Progenitor cell of endocrine pancreas (in vitro differentiated cells): ENCODE measurements at regions not wholly inside any gene's neighbourhood (a gene's known extent, or its start where the extent isn't known, plus 50 kb on each side); places are given as distances from the start of the nearest gene placed in this dataset.

Experiments used
- DNase-seq: peaks from one replicate; pipeline ENCODE4 v3.0.0; 2021; ENCODE audit warnings: low spot score; ENCODE audit not compliant: unreplicated experiment
- H3K27ac Mint-ChIP-seq: 2 replicates; pipeline ENCODE4 v1.8.0; 2021; ENCODE audit warnings: mild to moderate bottlenecking, moderate library complexity, mixed read lengths
- H3K27me3 Mint-ChIP-seq: 2 replicates; pipeline ENCODE4 v1.8.0; 2021; ENCODE audit warnings: mixed read lengths
- H3K36me3 Mint-ChIP-seq: 2 replicates; pipeline ENCODE4 v1.8.0; 2022; ENCODE audit warnings: mixed read lengths; ENCODE audit not compliant: insufficient read depth
- H3K4me1 Mint-ChIP-seq: 2 replicates; pipeline ENCODE4 v1.8.0; 2021; ENCODE audit warnings: low read depth, mixed read lengths
- H3K4me3 Mint-ChIP-seq: 2 replicates; pipeline ENCODE4 v1.8.0; 2021; ENCODE audit warnings: low read depth, mild to moderate bottlenecking, moderate library complexity, mixed read lengths
- H3K9me3 Mint-ChIP-seq: 2 replicates; pipeline ENCODE4 v1.8.0; 2021; ENCODE audit warnings: low read depth, mixed read lengths
- CTCF ChIP-seq: fragments of 200-600 bp; sonication (generic); IDR thresholded peaks from one replicate; pipeline ENCODE4 v1.5.0; 2021; ENCODE audit warnings: antibody characterized with exemption, mild to moderate bottlenecking; ENCODE audit not compliant: unreplicated experiment

DNA sequence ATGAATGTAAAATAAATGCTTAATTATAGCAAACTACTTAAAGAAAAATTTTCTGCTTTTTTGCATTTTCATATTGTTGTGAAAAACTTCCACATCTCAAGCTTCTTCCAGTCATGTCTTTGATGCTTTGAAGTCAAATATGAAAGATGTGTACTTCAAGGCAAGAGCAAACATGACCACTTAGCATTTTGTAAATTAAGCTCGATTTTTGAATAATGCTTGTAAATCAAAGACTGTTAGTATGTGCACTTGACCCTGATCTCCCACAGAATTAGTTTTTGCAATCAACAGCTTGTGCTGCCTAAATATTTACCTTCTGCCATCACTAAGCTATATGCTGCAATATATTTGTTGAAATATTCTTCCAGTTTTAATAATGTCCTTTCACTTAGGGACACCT, 486.1 kb upstream of the ID2 start:
- no peak for TF ChIP-seq CTCF
- H3K27me3 Mint-ChIP-seq, result peaks cover 12% of the 10 kb centered on the region
- H3K36me3 Mint-ChIP-seq, result no peaks in the 10 kb centered on the region
- peaks cover 16% of the 10 kb centered on the region for H3K4me1 Mint-ChIP-seq
- DNase-seq, result no peak
- H3K4me3 Mint-ChIP-seq, result no peak overlapping the region
- no peaks in the 10 kb centered on the region for H3K9me3 Mint-ChIP-seq
- H3K27ac Mint-ChIP-seq, result no peak overlapping the region

- no peak for TF ChIP-seq CTCF
- H3K27me3 Mint-ChIP-seq, result peaks cover 17% of the 10 kb centered on the region
- H3K4me1 Mint-ChIP-seq, result peaks cover 16% of the 10 kb centered on the region
- no peak for DNase-seq
- no peak overlapping the region for H3K27ac Mint-ChIP-seq
- no peak overlapping the region for H3K4me3 Mint-ChIP-seq
- no peaks in the 10 kb centered on the region for H3K9me3 Mint-ChIP-seq
- H3K36me3 Mint-ChIP-seq, result no peaks in the 10 kb centered on the region
Observed at GRCh38 chr2:8196316-8196715, 485.5 kb upstream of the ID2 start.

DNA sequence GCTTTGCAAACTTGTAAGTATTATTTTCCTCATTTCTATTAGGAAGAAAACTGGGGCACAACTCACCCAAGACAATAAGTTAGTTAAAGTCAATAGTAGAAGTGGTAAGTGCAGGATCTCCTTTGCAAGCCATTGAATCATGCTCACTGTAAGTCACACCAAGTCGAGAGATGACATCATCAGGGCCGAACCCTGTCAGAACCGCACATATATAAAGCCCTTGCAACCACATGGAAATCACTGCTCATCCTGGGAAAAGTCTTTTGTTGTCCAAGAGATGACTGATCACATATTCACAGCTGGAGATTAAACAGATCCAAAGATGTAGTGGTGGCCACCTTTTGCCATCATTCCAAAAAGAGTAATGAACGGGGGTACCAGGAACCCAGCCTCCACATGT, 484.8 kb upstream of the ID2 start:
- H3K4me3 Mint-ChIP-seq, result no peak overlapping the region
- no peaks in the 10 kb centered on the region for H3K36me3 Mint-ChIP-seq
- no peak overlapping the region for H3K27ac Mint-ChIP-seq
- TF ChIP-seq CTCF, result no peak
- H3K27me3 Mint-ChIP-seq, result peaks cover 13% of the 10 kb centered on the region
- H3K4me1 Mint-ChIP-seq, result peaks cover 19% of the 10 kb centered on the region
- no peaks in the 10 kb centered on the region for H3K9me3 Mint-ChIP-seq
- no peak for DNase-seq

GRCh38 chr2:8197825-8198224, 484.0 kb upstream of the ID2 start:
- no peaks in the 10 kb centered on the region for H3K9me3 Mint-ChIP-seq
- H3K4me1 Mint-ChIP-seq, result peaks cover 16% of the 10 kb centered on the region
- no peak for DNase-seq
- no peak overlapping the region for H3K27ac Mint-ChIP-seq
- no peak overlapping the region for H3K4me3 Mint-ChIP-seq
- peaks cover 13% of the 10 kb centered on the region for H3K27me3 Mint-ChIP-seq
- TF ChIP-seq CTCF, result no peak
- no peaks in the 10 kb centered on the region for H3K36me3 Mint-ChIP-seq

DNA sequence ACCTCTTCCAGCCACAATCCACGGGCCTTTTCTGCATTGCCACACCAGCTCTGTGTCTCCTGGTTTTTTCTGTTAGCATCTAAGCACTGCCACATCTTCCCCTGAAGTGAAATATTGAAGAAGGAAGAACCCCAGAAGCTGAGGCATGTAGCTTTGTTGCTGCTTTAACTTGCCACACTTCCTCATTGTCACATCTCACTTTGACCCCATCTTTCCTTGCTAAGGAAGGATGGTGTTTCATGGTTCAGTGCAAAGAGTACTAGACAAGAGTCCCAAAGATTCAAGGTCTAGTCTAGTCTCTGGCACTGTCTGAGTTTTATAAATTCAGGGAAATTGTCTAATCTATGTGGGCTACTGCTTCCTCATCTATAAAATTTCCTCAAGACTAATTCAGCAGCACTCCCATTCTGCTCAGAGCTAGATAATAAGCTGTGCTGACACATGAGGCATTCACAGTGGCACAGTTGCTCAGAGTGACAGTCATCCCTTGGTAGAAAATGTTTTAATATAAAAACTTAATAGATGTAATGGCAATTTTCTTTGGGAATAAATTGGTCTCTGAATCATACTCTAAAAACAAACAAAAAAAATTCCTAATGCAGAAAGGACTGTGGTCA, 483.0 kb upstream of the ID2 start:
- DNase-seq, result no peak

More for the DNA sequence above, 483.0 kb upstream of the ID2 start:
- no peak overlapping the region for H3K27ac Mint-ChIP-seq
- H3K4me1 Mint-ChIP-seq, result peaks cover 7% of the 10 kb centered on the region
- TF ChIP-seq CTCF, result no peak
- no peaks in the 10 kb centered on the region for H3K36me3 Mint-ChIP-seq
- no peak overlapping the region for H3K4me3 Mint-ChIP-seq
- H3K9me3 Mint-ChIP-seq, result no peaks in the 10 kb centered on the region
- peaks cover 16% of the 10 kb centered on the region for H3K27me3 Mint-ChIP-seq
